Testis (tissue), 2 donors: ENCODE measurements at regions not wholly inside any gene's neighbourhood (a gene's known extent, or its start where the extent isn't known, plus 50 kb on each side); places are given as distances from the start of the nearest gene placed in this dataset.
"Not testable (repeated sequence)": the region's sequence is repeated elsewhere in the genome, so short reads cannot be mapped to it uniquely, and the experiment has no call there.

Experiments used
- POLR2A ChIP-seq: fragments of 450-650 bp; IDR thresholded peaks from one replicate; pipeline ENCODE4 v1.6.1; 2017; ENCODE audit warnings: antibody characterized with exemption, mild to moderate bottlenecking, moderate library complexity
- TF ChIP-seq, protein P1 (sequence below), 3 experiments: fragments of 450-650 bp in 2 of 3; fragments of 200-600 bp in 1 of 3; sonication (generic) in 1 of 3; IDR thresholded peaks; one replicate each; pipeline ENCODE4 v1.5.1; 2016 to 2019; ENCODE audit warnings: antibody characterized with exemption in 3 of 3, mild to moderate bottlenecking in 2 of 3, moderate library complexity in 1 of 3

DNA sequence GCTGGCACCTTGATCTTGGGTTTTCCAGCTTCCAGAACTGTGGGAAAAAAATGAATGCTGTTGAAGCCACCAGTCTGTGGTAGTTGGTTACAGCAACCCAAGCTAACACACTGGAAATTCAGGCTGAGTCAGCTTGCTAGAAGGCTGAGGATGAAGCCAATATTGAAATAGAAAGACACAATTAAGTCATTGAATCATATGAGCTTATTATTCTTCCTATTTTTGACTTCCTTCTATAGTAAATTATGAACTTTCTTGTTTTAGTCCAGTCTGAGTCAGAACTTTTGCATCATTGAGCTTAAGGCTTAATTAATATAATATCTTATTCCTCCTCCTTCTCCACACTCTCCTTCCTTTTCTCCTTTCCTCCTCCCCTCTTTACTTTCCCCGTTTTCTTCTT lies 153.6 kb upstream of the LRRC61 start:
- TF ChIP-seq POLR2A, result not testable (repeated sequence)
- TF ChIP-seq, protein P1, sequence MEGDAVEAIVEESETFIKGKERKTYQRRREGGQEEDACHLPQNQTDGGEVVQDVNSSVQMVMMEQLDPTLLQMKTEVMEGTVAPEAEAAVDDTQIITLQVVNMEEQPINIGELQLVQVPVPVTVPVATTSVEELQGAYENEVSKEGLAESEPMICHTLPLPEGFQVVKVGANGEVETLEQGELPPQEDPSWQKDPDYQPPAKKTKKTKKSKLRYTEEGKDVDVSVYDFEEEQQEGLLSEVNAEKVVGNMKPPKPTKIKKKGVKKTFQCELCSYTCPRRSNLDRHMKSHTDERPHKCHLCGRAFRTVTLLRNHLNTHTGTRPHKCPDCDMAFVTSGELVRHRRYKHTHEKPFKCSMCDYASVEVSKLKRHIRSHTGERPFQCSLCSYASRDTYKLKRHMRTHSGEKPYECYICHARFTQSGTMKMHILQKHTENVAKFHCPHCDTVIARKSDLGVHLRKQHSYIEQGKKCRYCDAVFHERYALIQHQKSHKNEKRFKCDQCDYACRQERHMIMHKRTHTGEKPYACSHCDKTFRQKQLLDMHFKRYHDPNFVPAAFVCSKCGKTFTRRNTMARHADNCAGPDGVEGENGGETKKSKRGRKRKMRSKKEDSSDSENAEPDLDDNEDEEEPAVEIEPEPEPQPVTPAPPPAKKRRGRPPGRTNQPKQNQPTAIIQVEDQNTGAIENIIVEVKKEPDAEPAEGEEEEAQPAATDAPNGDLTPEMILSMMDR (IDR thresholded peaks at IDR 0.05), result not testable (repeated sequence)
